ENCODE measurements at regions not wholly inside any gene's neighbourhood (a gene's known extent, or its start where the extent isn't known, plus 50 kb on each side); places are given as distances from the start of the nearest gene placed in this dataset.

DNA sequence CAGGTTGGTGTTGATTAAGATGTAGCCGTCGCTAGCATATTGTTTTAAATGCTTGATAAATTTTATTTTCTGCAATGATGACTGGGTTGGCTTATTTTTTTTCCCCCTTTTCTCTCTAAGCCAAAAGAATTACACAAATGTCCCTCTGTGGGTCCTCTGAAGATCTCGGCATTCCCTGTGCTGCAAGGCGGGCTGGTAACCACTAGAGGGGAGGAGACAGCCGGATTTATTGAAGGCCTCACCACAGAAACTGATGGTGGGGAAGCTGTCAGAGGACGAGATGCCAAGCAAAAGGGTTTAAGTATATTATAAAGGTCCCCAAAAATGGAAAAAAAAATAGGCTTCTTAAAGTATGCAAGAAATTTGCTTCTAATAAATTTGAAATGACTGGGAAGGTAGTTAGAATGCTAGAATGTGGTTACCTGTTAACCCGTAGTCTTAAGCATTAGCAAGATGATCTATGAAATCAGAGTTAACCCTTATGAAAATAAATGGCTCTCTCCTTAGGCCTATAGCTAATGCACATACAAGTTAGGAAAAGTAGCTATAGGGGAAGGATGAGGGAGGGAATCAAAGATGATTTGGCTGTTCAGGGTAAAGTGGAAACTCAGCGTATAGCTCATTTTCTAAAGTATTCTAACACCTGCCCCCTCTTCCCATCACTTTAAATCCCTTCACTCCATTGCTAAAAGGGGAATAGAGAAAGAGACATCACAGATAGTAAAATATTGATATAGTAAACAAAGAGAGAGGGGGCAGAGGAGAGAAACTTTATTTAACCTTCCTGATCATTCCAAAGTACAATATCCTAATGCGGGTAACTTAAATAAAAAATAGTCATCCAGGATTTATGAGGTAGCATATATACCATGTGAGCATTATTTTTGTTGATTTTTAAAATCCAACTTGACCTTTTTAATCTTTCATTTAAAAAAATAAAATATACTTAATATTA, 894.5 kb upstream of the POU3F3 start:
- peak in 10 of 14 donors; percentile 2 to 53 (median 30) for DNase-seq

DNA sequence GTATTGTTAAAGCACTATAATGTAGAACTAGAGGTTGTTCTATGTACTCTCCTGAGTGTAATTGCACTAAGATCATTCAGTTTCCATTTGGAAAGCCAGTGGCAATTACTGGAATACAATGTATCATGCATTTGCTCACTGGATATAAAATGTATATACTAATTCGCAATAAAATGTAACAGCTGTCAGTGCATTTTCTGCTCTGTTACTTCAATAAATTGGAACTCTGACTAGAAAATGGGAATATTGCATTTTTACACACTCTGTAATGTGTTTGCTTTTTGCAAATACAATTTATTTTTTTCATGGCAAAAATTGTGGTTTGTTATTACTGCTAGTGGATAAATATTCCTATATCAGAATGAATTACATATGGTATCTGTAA, 893.8 kb upstream of the POU3F3 start:
- no peak for DNase-seq

DNA sequence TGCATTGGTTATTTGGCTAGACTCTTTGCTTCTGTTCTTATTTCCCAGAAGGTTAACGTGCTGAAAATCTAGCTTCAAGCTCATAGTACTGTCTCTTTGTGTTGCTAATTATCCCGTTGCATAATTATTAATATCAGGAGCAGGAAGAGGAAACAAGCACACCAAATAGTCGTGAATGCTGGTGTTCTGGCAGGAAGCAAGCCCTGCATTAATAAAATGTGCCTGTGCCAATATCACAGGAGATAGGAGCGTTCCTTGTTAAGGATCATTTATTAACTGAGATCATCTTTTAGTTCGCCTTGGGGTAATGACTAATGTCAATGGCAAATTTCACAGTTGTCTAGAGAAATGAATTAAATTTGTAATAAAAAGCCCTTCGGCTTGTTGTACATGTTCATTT, 893.0 kb upstream of the POU3F3 start:
- DNase-seq = no peak

DNA sequence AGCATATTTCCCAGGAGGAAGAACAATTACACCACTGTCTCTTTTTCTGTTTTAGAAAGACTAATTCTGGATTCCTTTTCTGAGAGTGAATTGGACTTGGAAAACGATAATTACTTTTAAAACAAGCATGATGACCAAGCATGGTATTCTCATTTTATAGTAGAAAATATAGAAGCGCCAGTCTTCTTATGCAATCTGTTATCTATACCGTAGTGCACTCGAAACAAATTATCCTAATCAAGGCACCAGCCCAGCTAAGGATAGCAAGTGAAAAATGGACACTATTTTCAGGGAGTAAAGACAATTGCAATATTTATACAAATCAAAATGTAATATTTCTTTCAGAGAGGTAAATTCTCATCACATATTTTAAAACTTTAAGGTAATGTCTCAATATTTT, 892.1 kb upstream of the POU3F3 start:
- DNase-seq = no peak

DNA sequence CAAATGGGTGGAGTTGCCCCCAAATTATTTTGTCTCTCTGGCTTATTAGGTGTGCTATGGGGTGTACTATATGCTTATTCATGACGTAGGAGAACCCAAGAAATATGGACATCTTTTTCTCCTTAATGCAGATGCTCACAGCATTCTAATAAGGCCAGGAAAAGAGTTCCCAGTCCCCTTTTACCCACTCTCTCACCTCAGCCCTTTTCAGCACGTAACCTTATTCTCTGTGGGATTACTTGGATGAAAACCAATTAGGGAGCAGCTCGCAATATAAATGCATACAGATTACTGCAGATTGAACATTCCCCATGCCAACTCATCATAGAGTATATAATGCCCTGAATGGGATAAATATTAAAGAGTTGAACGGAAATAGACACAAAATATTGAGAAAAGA, 891.2 kb upstream of the POU3F3 start:
- DNase-seq = no peak

DNA sequence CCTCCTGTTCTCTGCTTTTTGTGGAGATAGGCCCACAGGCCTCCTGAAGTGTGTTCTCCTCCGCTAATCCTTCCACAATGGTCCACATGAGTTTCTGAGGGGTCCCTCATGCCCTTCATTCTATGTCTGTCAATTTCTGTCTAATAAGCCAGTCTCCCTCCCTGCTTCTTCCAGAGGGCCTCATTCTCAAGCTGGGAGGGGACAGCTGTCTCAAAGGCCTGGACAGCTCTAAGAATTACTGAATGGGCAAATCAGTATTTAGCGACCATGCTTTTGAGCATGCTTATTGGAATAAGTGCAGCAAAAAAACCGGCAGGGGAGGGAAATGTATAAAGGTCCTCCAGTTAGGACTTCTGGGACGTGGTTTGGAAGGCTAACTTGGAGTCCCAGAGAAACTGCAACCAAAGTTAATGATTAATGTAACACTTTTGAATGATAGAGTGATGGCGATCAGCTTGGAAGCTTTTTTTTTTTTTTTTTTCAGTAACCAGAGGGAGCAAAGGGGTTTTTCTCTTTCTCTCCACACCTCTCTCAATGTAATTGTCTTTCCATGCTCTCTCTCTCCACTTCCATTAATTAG, 890.7 kb upstream of the POU3F3 start:
- no peak for DNase-seq

DNA sequence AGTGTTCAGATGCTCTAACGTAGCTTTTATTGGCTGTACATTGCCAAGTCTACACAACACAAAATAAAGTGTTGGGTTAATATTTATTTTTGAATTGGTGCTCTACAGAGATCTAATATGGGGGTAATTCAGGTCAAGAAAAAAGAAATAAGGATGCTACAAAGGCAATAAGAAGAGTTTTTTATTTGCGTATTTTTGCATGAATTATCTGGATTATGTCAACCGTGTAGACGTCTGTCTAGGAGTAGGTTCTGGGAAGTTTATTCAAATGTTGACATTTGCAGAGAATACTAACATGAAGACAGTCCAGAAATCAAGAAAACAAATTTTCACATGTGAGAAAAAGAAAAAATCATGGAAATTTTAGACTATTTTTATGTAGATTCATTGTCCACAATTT, 876.7 kb upstream of the POU3F3 start:
- no peak for DNase-seq

DNA sequence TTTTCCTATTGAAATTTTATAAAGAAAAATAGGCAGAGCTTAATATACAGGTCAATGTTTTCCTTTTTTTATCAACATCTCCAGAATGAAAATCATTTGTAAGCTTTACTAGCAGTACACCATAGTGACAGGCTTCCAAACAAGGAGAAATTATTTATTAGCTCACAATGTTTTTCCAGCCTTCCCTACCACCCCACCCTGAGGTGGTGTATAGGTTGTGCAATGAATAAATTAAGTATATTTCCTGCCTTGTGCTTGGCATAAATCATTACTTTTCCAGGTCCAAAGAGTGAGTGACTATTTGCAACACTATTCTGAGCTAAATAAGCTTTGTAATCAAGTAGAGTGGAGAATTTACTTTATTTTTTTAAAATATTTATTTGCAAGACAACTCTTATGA, 876.2 kb upstream of the POU3F3 start:
- no peak for DNase-seq

DNA sequence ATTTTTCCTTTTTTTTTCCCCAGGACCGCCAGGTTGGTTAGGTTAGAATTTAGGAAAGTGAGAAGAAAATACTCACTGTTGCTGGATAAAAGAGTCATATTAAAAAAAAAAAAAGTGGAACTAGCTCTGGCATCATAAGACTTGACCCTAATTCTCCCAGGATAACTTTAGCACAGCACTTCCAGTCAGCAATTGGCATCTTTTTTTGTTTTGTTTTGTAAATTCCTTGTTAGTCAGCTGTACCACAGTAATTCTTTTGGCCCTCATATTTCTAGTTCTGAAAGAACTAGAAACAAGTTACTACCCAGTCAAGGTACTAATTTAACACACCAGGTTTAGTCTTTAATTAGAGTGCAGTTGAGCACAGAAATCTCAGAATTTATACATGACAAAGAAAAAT, 873.5 kb upstream of the POU3F3 start:
- no peak for DNase-seq

DNA sequence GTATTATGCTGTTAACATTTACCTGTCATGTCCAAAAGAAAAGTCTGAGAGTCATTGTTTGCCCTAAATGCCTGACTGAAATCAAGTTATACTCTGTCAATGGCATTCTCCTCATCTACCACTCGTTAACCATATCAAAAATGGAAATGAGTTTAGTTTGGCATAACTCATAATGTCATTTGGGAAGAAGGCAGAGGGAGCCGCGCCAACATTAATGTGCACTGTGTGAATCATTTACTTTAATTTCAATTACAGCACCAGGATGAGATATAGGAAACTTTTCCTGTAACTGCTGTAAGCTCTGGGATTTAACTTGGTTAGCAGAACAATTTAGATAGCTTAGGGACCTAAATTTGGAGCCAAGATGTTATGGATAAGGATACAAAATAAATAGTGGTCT, 871.2 kb upstream of the POU3F3 start:
- DNase-seq = no peak

DNA sequence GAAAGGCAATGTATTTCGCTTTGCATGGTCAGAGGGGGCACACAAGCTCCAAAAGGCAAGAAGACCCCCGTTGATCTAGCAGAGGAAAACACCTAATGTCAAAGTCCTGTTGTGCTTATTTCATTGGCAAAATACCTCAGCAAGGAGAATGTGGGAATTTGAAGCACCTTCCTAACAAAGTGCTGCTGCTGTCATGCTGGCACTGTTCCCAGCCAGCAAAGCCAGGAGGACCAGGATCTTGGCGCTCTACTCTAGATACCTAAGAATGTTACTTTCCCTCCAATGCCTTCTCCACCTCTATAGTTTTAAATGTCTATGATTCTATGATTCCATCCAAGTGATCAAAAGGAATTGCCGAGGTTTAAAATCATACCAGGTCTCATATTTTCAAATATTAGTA, 867.9 kb upstream of the POU3F3 start:
- no peak for DNase-seq

DNA sequence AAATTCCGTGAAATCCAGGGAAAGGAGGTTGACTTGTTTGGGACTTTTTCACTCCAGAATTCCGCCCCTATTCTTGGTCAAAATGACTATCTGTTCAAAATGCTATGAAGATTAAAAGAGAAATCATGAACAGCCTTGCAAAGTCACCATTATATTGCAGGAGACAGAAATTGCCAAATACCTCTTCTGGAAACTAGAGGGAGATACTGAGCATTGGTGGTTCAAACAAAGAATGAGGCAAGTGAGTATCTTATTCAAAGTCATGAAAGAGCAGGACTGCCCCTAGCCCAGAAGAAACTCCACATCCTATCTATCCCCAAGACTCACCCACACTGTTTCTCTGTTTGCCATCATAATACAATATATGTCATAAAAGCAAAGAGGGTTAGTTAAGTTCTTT, 862.3 kb upstream of the POU3F3 start:
- no peak for DNase-seq

DNA sequence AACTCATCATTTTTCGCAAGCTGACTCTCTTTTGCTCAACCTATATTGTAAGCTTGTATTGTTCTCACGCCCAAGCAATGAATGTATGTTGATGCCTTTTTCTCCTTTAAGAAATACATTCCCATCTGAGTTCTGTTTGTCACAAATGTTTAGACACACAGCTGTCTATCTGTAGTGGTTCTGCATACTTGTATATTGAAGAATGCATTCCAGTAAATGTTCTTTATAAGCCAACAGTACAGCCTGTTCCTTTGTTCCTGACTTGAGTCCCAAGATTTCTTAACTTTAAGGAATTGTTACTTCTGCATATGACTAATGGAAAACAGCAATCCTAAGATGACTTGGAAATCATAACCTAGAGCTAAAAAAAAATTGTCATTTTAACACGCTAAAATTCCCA, 849.1 kb upstream of the POU3F3 start:
- no peak for DNase-seq

DNA sequence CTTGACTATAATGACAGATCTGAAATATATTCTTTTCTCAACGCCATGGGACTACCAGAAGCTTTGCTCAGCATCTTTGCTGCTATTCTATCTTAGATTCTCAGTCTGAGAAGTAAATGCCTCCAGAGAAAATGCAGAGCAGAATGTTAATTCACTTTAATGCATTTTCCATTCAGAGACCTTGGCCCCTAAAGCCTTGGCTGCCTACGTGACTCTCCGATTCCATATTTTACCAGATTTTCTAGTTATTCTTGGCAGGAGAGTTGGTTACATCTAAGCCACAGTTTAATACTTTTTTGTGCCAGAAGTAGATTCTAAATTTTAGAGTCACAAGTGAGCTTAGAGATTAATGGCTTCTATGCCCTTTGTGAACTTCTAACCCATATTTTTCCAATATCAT, 837.1 kb upstream of the POU3F3 start:
- no peak for DNase-seq

DNA sequence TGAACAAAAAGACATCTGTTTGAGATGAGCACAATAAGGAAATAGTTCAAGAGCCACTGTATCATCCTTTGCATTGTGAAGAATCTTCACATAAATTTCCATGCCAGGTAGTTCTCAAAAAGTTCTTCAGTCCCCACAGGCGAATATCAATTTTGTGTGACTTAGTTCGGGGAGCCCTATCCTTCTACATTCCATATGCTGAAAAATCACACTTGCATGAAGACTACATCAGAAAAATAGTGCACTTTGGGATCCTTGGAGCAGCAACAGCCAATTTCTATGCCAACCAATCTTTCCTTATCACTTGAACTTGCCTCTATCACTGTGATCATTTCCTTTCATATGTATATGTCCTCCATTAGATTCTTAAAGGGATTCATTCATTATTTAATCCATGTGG, 830.6 kb upstream of the POU3F3 start:
- DNase-seq = no peak

DNA sequence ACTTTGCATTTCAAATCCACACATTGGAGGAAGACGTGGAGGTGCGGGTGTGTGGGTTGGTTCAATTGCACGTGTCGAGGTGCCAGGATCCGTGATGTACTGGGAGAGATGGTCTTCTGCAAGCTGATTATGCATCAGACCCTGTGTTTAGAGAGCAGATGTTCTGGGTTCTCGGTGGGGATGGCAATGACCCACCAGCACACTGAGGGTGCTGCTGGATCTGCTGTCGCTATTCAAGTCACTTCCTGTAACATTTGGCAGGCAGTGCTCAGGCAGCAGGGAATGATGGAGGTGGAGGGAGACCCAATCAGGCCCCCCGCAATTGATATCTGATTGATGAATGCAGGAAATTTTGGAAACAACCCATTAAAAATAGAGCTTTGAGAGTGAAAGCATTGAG, 830.1 kb upstream of the POU3F3 start:
- DNase-seq = no peak

DNA sequence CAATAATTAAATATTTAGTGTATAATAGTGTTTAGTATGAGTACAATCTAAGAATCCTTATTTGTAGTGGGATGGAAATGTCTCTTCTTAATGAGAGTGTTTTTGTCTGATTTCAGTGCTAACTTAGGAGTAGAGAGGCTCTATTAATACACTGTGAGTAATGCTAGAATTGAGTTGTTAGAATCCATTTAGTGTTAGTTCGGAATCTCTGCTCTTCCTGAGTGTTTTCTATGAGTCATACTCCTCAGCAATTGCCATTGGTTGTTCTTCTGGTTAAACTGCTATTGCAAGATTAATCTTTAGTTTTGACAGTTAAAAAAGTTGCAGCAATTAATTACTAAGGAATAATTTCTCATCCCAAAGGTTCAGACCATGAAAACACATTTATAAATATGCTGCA, 828.6 kb upstream of the POU3F3 start:
- DNase-seq = no peak

DNA sequence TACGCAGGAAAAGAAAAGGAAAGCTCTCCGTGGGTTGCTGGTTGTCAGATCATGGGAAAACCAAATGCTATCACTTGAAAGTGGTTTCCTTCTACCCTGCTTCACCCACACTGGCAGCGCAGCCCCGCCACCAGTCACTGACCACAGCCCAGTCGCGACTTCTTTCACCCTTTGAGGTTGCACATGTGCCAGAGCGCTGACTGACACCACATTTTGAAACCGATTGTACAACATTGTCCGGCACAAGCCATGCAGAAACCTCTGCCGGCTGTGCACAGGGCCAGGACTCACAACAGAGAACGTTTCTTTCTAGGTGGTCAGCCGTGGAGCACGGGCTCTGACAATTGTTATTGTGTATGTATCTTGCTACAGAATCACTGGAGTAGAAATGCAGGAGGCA, 827.2 kb upstream of the POU3F3 start:
- no peak for DNase-seq

DNA sequence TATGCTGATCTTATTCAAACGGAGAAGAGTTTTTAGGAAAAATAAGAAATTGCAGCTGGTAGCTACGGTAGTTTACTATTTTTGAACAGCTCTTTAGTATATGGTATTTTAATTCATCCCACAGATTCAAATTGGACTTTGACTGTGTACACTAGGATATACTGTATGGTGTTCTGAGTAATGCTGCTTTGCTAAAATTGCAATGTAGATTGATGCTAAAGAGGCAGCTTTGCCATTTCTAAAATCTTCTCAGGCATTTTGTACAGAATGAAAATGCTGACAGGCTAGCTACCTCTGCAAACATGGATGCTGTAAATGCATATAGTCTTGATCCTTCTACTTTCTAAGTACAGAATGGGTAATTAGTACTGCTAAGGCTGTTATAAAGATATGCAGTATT, 826.6 kb upstream of the POU3F3 start:
- DNase-seq = no peak

DNA sequence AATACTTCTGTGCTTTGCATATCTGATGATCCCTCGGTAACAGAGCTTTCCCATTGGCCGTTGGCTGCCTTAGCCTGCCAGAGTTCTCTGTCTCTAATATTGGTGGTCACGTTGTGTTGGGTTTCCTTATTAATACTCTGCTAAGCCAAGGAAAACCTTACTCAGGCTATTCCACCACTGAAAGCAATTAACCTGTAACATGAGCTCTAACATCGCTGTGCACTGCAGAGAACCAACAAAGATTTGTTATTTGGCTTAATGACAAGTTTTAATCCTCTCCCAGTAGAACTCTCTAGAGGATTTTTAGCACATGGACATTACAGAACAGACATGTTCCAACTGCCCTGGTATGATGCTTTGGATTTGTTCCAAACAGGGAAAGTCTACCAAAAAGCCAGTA, 825.9 kb upstream of the POU3F3 start:
- no peak for DNase-seq

DNA sequence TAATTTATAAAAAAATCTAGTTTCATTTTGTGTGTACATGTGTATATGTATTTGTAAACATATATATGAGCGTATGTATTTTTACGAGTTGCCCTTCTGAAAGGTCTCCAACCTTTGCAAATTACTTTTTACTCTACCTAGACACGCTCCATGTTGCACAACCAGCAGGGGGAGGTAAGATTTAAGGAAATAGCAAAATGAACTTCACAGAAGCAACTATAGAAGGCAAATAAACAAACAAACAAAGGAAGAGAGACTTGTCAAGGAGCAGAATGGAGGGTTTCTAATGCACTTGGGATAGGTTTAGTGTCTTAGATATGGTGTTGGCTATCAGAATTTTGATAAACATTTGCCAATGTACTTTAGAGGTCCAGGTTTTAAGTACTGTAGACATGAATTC, 820.5 kb upstream of the POU3F3 start:
- DNase-seq = no peak

DNA sequence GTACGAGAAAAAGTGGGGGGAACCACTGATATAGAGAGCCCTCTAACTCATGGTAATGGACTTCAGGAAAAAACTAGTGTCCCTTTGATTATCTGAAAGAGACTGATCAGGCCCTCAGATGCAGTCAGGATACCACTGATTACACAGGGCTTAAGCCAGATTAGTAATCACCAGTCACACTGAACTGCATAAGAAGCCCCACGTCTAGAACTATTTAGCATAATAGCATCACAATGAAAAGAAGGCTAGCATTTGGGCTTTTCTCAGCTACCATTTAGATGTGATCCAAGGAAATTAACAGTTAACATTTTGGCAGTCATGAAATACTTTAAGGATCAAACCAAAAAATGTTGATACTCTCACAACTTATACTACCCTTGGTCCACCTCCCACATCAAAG, 813.1 kb upstream of the POU3F3 start:
- DNase-seq = no peak

DNA sequence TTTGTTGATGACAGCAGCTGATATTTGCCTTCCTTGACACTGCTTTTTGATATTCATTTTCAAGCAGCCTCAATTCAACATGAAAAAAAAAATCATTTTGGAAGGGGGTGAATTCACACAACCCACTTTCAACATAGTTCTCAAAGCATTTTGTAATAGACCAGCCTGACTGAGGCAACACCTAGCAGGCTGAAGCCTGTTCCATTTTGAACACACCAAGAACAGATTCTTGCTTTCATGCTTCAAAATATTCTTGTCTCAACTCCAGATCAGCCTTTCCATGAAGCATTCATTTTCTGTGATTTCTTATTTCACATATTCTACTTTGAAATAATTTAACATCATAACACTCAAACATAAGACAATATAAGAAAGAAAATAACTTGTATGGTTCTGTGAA, 812.6 kb upstream of the POU3F3 start:
- no peak for DNase-seq

DNA sequence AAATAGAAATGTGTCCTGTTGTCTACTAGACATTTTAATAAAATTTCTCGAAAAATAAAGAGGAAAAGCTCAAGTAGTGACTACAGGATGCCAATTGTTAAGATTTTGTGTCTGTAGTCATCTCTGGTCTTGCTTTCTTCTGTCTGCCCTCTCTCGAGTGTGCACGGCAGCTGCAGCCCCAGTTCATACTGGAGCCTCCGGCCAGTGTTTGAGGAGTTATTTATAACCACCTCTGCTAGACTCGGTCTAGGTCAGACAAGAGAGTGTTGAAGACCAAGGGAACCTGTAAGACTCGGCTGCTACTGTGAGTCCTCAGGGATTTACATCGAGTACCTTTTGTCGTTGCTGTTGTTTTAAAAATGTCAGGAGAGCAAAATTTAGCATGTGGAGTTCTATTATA, 810.1 kb upstream of the POU3F3 start:
- peak in 1 of 14 donors; percentile 3 for DNase-seq

DNA sequence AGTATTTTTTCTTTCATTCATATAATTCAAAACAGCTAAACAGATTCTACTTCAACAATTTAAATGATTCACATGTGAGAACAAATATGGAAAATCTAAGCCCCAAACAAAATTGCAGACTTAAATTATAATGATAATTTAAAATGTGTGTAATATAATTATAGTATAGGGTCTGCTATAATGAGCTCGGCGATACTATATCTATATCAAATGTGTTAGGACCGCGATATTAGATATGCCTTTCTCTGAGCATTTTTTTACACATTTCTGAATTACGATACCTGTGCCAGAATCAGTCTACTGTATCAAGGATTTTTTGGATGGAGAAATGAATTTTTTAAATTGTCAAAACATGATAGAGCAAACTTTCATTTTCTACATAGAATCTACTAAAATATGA, 808.8 kb upstream of the POU3F3 start:
- no peak for DNase-seq

Measured in C1 segment of cervical spinal cord (tissue), 14 donors.